ENCODE measurements at regions not wholly inside any gene's neighbourhood (a gene's known extent, or its start where the extent isn't known, plus 50 kb on each side); places are given as distances from the start of the nearest gene placed in this dataset.

GRCh38 chr4:22047793-22048192 is 99.2 kb upstream of the KCNIP4 start:
- TF ChIP-seq, protein P1, sequence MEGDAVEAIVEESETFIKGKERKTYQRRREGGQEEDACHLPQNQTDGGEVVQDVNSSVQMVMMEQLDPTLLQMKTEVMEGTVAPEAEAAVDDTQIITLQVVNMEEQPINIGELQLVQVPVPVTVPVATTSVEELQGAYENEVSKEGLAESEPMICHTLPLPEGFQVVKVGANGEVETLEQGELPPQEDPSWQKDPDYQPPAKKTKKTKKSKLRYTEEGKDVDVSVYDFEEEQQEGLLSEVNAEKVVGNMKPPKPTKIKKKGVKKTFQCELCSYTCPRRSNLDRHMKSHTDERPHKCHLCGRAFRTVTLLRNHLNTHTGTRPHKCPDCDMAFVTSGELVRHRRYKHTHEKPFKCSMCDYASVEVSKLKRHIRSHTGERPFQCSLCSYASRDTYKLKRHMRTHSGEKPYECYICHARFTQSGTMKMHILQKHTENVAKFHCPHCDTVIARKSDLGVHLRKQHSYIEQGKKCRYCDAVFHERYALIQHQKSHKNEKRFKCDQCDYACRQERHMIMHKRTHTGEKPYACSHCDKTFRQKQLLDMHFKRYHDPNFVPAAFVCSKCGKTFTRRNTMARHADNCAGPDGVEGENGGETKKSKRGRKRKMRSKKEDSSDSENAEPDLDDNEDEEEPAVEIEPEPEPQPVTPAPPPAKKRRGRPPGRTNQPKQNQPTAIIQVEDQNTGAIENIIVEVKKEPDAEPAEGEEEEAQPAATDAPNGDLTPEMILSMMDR (IDR thresholded peaks at IDR 0.05): no peak
- Histone ChIP-seq H3K4me1 (no peaks in the 10 kb centered on the region), H3K27me3 (no peaks in the 10 kb centered on the region), H3K27ac (no peak overlapping the region), H3K9me3 (peaks cover 0 to 5% of the 10 kb centered on the region in 2 donors), H3K4me3 (no peak overlapping the region), H3K36me3 (no peaks in the 10 kb centered on the region)
- DNase-seq (ENCODE audit: low spot score): no peak

DNA sequence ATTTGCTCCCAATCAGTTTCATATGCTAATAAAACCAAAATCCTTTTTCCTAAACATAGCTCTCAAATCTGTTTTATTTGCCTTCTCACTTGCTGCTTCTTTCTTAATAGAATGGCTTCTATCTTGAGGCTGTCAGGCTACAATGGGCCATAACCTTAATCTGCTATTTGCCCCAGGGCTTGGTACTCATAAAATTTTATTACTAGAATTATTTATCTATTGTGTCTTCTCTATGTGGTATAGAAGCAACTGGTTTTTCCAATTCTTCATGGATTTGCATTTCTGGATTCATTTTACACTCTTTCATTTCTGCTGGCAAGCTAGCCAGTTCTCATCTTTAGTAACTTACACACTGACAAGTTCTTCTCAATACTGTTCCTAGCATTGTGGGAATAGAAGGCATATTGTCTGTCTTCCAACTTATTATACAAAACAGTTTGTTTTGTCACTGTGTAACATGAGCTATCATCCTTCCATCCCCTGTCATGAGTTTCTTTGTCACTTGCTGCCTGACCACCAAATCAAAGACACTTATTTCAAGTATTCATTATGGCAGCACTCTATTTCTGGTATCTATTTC is 96.6 kb upstream of the KCNIP4 start:
- Histone ChIP-seq H3K4me3 (no peak overlapping the region), H3K36me3 (no peaks in the 10 kb centered on the region), H3K27ac (no peak overlapping the region), H3K4me1 (no peaks in the 10 kb centered on the region), H3K27me3 (no peaks in the 10 kb centered on the region), H3K9me3 (peaks cover 0 to 5% of the 10 kb centered on the region in 2 donors)
- DNase-seq (ENCODE audit: low spot score): no peak
- TF ChIP-seq, protein P1 (IDR thresholded peaks at IDR 0.05): no peak

GRCh38 chr4:22031423-22031822 is 82.9 kb upstream of the KCNIP4 start:
- no peak for DNase-seq (ENCODE audit: low spot score)
- peaks cover 0 to 2% of the 10 kb centered on the region in 2 donors for H3K9me3 ChIP-seq
- no peak overlapping the region for H3K27ac ChIP-seq
- TF ChIP-seq, protein P1 (IDR thresholded peaks at IDR 0.05): no peak
- H3K4me1 ChIP-seq: no peaks in the 10 kb centered on the region
- no peak overlapping the region for H3K4me3 ChIP-seq
- no peaks in the 10 kb centered on the region for H3K27me3 ChIP-seq
- H3K36me3 ChIP-seq: no peaks in the 10 kb centered on the region

DNA sequence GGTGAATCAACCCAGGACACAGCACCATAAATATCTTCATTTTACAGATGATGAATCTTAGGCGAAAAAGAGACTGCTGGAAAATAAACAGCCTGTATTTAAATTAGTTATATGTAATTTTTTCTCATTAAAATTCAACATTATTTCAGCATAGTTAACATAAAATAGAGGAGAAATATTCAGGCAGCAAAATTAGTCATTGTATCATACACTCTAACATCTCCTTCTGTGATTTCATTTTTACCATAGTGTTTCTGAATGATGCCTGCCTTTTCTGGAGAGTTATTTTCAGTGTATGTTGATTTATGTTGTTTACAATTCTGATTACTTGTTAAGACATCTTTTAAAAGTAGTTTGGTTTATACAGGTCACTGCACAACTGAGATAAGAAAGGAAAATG is 82.3 kb upstream of the KCNIP4 start:
- Histone ChIP-seq H3K9me3 (peaks cover 0 to 3% of the 10 kb centered on the region in 2 donors), H3K36me3 (no peaks in the 10 kb centered on the region), H3K27ac (no peak overlapping the region), H3K4me3 (no peak overlapping the region), H3K27me3 (no peaks in the 10 kb centered on the region), H3K4me1 (no peaks in the 10 kb centered on the region)
- TF ChIP-seq, protein P1 (IDR thresholded peaks at IDR 0.05): no peak
- no peak for DNase-seq (ENCODE audit: low spot score)

- Histone ChIP-seq H3K4me1 (no peaks in the 10 kb centered on the region), H3K27me3 (no peaks in the 10 kb centered on the region), H3K36me3 (no peaks in the 10 kb centered on the region), H3K9me3 (peaks cover 0 to 3% of the 10 kb centered on the region in 2 donors), H3K4me3 (no peak overlapping the region), H3K27ac (no peak overlapping the region)
- TF ChIP-seq, protein P1 (IDR thresholded peaks at IDR 0.05): no peak
- no peak for DNase-seq (ENCODE audit: low spot score)
These were observed 81.7 kb upstream of the KCNIP4 start for GRCh38 chr4:22030307-22030706.

DNA sequence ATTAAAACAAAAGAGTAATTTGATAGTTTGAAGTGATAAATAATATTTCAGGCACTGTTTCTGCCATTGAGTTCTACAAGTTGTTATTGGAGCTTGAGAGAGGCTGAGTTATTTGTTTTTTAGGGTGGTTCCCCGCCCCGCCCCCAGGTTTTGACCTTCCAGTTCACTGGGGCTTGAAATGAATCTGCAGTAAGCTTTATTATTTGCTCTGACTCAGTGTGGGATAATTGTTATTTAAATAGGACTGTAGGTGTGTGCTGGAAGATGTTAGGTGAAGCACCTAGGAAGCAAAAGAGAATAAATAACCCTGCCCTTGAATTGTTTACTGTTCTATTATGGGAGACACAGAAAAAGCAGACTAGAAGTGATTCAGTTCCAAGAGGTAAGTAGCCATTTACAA is 81.2 kb upstream of the KCNIP4 start:
- Histone ChIP-seq H3K27ac (no peak overlapping the region), H3K27me3 (no peaks in the 10 kb centered on the region), H3K4me1 (no peaks in the 10 kb centered on the region), H3K9me3 (peaks cover 0 to 3% of the 10 kb centered on the region in 2 donors), H3K36me3 (no peaks in the 10 kb centered on the region), H3K4me3 (no peak overlapping the region)
- TF ChIP-seq, protein P1 (IDR thresholded peaks at IDR 0.05): no peak
- DNase-seq (ENCODE audit: low spot score): no peak

Data from right atrium auricular region (tissue), 2 donors.